K562 (cell line): ENCODE measurements at regions not wholly inside any gene's neighbourhood (a gene's known extent, or its start where the extent isn't known, plus 50 kb on each side); places are given as distances from the start of the nearest gene placed in this dataset.

Source experiments
- CHD2 ChIP-seq: IDR thresholded peaks from 2 replicates; pipeline ENCODE4 v1.6.1; 2011; ENCODE audit warnings: low read depth, low read length
- EP300 ChIP-seq: IDR thresholded peaks from 2 replicates; pipeline ENCODE4 v1.6.1; 2012; ENCODE audit warnings: low read length, improper control_type of control experiment
- GTF2F1 ChIP-seq: IDR thresholded peaks from 2 replicates; pipeline ENCODE4 v1.6.1; 2011; ENCODE audit warnings: low read depth, low read length, improper control_type of control experiment
- NBN ChIP-seq: fragments of 450-650 bp; IDR thresholded peaks from 2 replicates; pipeline ENCODE4 v1.6.1; 2016; ENCODE audit warnings: low read depth, mild to moderate bottlenecking
- NFE2L1 ChIP-seq: fragments of 450-650 bp; IDR thresholded peaks from 2 replicates; pipeline ENCODE4 v1.6.1; 2016; ENCODE audit warnings: missing genetic modification characterization, low read depth, mild to moderate bottlenecking, missing compliant biosample characterization, moderate library complexity, borderline replicate concordance
- RBBP5 ChIP-seq: fragments of 200-600 bp; sonication (generic); IDR thresholded peaks from 2 replicates; pipeline ENCODE4 v1.6.1; 2012; ENCODE audit warnings: borderline replicate concordance, mild to moderate bottlenecking, low read length, control low read depth, inconsistent platforms; ENCODE audit not compliant: insufficient read depth, poor library complexity, severe bottlenecking
- RCOR1 ChIP-seq, 2 experiments: IDR thresholded peaks; 2 replicates each; pipeline ENCODE4 v1.6.1; 2012; ENCODE audit warnings: low read depth in 2 of 2, low read length in 2 of 2, borderline replicate concordance in 1 of 2, improper control_type of control experiment in 1 of 2
- TCFL5 ChIP-seq: fragments of 250-450 bp; sonication (Bioruptor Pico); conservative IDR thresholded peaks from 2 replicates; pipeline ENCODE4 v1.6.1; 2021; ENCODE audit warnings: mild to moderate bottlenecking, moderate library complexity, matching md5 sums
- TOE1 ChIP-seq, 2 experiments: fragments of 450-650 bp in 1 of 2; sonication (generic) in 1 of 2; formaldehyde crosslinking in 1 of 2; IDR thresholded peaks; 2 replicates each; pipeline versions ENCODE4 v1.7.1 to v1.8.0; 2016 to 2022; ENCODE audit warnings: borderline replicate concordance in 2 of 2, mild to moderate bottlenecking in 2 of 2, antibody characterized with exemption in 1 of 2, inconsistent platforms in 1 of 2, low read depth in 1 of 2, missing genetic modification reagents in 1 of 2, moderate library complexity in 1 of 2
- ZNF589 ChIP-seq: fragments of 200-800 bp; sonication (Bioruptor generic); IDR thresholded peaks from 2 replicates; pipeline ENCODE4 v1.6.1; 2016; ENCODE audit warnings: low read depth, missing genetic modification characterization, missing compliant biosample characterization
- ZNF77 ChIP-seq: fragments of 250-450 bp; sonication (Bioruptor Pico); IDR thresholded peaks from 2 replicates; pipeline ENCODE4 v1.5.0; 2020
- TF ChIP-seq, protein P1 (sequence below), 3 experiments: IDR thresholded peaks in 2 of 3; conservative IDR thresholded peaks in 1 of 3; 2 replicates each; pipeline ENCODE4 v1.5.1; 2011 to 2012; ENCODE audit warnings: low read length in 3 of 3, mild to moderate bottlenecking in 3 of 3, control low read depth in 2 of 3, improper control_type of control experiment in 1 of 3, inconsistent platforms in 1 of 3, low read depth in 1 of 3, mixed read lengths in 1 of 3, moderate library complexity in 1 of 3; ENCODE audit not compliant: insufficient read depth in 2 of 3

GRCh38 chr14:58769011-58769643 is 131.4 kb downstream of the DACT1 start:
- no peak for TF ChIP-seq NFE2L1 (tag)
- no peak for TF ChIP-seq CHD2
- TF ChIP-seq ZNF77 (CRISPR knock-in tag) = no peak
- no peak for TF ChIP-seq RBBP5
- TF ChIP-seq, protein P1, sequence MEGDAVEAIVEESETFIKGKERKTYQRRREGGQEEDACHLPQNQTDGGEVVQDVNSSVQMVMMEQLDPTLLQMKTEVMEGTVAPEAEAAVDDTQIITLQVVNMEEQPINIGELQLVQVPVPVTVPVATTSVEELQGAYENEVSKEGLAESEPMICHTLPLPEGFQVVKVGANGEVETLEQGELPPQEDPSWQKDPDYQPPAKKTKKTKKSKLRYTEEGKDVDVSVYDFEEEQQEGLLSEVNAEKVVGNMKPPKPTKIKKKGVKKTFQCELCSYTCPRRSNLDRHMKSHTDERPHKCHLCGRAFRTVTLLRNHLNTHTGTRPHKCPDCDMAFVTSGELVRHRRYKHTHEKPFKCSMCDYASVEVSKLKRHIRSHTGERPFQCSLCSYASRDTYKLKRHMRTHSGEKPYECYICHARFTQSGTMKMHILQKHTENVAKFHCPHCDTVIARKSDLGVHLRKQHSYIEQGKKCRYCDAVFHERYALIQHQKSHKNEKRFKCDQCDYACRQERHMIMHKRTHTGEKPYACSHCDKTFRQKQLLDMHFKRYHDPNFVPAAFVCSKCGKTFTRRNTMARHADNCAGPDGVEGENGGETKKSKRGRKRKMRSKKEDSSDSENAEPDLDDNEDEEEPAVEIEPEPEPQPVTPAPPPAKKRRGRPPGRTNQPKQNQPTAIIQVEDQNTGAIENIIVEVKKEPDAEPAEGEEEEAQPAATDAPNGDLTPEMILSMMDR (IDR thresholded peaks at IDR 0.05 in 2 of 3, conservative IDR thresholded peaks at IDR 0.05 in 1 of 3; ENCODE audit: insufficient read depth in 2 of 3, low read depth in 1 of 3, low read length in 3 of 3) = no peak
- TF ChIP-seq RCOR1 (IDR thresholded peaks at IDR 0.05; ENCODE audit: borderline replicate concordance in 1 of 2, low read depth in 2 of 2, low read length in 2 of 2) = no peak
- TF ChIP-seq NBN = no peak
- TF ChIP-seq ZNF589 = no peak
- no peak for TF ChIP-seq EP300
- no peak for TF ChIP-seq TOE1 (IDR thresholded peaks at IDR 0.05; ENCODE audit: borderline replicate concordance)
- TF ChIP-seq TOE1 (CRISPR knock-in tag; IDR thresholded peaks at IDR 0.05; ENCODE audit: borderline replicate concordance, low read depth) = no peak
- TF ChIP-seq GTF2F1 = no peak
- TF ChIP-seq TCFL5 = no peak
